ENCODE measurements at regions not wholly inside any gene's neighbourhood (a gene's known extent, or its start where the extent isn't known, plus 50 kb on each side); places are given as distances from the start of the nearest gene placed in this dataset.
A peak's percentile ranks its signal among the peaks of the same experiment; 100 is the strongest.

DNA sequence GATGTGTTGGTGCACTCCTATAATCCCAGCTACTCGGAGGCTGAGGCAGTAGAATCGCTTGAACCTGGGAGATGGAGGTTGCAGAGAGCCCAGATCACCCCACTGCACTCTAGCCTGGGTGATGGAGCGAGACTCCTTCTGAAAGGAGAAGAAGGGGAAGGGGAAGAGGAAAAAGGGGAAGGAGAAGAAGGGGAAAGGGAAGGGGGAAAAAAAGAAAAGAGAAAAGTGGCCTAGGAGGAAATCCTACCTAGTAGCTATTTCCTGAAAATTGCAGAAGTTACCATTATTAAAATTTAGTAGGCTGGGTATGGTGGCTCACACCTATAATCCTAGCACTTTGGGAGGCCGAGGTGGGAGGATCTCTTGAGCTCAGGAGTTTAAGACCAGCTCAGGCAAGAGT lies 67.4 kb downstream of the ARRDC3 start:
- TF ChIP-seq, protein P1, sequence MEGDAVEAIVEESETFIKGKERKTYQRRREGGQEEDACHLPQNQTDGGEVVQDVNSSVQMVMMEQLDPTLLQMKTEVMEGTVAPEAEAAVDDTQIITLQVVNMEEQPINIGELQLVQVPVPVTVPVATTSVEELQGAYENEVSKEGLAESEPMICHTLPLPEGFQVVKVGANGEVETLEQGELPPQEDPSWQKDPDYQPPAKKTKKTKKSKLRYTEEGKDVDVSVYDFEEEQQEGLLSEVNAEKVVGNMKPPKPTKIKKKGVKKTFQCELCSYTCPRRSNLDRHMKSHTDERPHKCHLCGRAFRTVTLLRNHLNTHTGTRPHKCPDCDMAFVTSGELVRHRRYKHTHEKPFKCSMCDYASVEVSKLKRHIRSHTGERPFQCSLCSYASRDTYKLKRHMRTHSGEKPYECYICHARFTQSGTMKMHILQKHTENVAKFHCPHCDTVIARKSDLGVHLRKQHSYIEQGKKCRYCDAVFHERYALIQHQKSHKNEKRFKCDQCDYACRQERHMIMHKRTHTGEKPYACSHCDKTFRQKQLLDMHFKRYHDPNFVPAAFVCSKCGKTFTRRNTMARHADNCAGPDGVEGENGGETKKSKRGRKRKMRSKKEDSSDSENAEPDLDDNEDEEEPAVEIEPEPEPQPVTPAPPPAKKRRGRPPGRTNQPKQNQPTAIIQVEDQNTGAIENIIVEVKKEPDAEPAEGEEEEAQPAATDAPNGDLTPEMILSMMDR (IDR thresholded peaks at IDR 0.05; ENCODE audit: control extremely low read depth, extremely low read depth) = no peak
- Histone ChIP-seq H3K9ac (ENCODE audit: insufficient read depth in 1 of 2, low read length in 2 of 2) (no peak overlapping the region), H3K36me3 (ENCODE audit: control insufficient read depth in 4 of 4, insufficient read depth in 4 of 4, low read length in 4 of 4) (no peaks in the 10 kb centered on the region), H3K27me3 (ENCODE audit: control insufficient read depth in 3 of 3, insufficient read depth in 3 of 3, low read length in 2 of 3) (no peaks in the 10 kb centered on the region), H3K27ac (ENCODE audit: low read depth in 1 of 2, low read length in 1 of 2) (no peak overlapping the region), H3K9me3 (ENCODE audit: control insufficient read depth in 4 of 4, insufficient read depth in 3 of 4, low read length in 3 of 4) (no peaks in the 10 kb centered on the region), H3K4me3 (no peak overlapping the region), H3K4me1 (ENCODE audit: control insufficient read depth in 5 of 5, insufficient read depth in 5 of 5, low read length in 5 of 5) (peaks cover 6 to 22% (median 14%) of the 10 kb centered on the region in 5 donors)
- ATAC-seq (ENCODE audit: insufficient read depth, low FRiP score) (no peak), DNase-seq (no peak)
- WGBS, 2 donors = 82 to 87% methylated on average over 4 of the region's 4 CpGs

DNA sequence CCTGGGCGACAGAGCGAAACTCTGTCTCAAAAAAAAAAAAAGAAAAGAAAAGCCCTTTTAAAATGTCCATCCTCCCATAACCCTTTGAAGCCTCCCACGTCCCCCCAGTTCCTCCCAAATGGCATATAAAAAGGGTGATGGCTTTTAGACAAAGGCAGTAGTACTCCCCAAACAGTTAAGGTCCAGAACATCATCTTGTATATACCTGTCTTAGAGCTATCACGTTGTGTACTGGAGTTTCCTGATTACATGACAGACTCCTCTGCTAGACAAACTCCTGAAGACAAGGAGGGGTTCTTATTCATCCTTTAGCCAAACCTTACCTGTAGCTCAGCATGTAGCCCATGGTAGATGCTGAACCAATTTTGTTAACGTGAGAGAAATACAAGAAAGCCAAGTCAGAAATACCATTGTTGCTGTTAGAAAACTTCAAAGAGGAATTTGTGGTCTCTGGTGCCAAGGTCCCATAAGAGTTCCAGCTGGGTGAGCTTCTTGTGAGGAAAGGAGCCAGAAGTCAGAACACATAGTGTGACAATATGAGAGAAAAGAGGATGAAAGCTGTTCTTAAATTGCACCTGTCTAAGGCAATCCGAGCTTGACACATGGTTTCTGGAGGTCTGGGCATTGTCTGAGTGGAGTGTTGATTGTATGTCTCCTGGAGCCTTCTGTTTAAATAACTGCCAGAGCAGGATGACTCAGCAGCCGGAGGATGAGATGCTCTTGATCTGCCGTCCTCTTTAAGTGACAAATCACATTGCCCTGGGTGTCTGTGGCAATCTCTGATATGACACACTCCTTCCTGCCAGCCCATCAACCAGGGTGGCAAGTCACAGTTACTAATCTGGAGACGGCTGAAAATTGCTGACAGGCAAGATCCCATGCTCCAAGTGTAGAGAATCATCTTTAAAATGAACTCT lies 69.1 kb downstream of the ARRDC3 start:
- peak overlapping the region; percentile 66 to 89 for H3K27ac ChIP-seq (ENCODE audit: low read depth in 1 of 2, low read length in 1 of 2)
- H3K27me3 ChIP-seq (ENCODE audit: control insufficient read depth in 3 of 3, insufficient read depth in 3 of 3, low read length in 2 of 3) = no peaks in the 10 kb centered on the region
- ATAC-seq (ENCODE audit: insufficient read depth, low FRiP score) (peak; percentile 49), DNase-seq (peak; percentile 16 to 47 (median 26))
- no peaks in the 10 kb centered on the region for H3K9me3 ChIP-seq (ENCODE audit: control insufficient read depth in 4 of 4, insufficient read depth in 3 of 4, low read length in 3 of 4)
- H3K9ac ChIP-seq (ENCODE audit: insufficient read depth in 1 of 2, low read length in 2 of 2) = no peak overlapping the region
- no peaks in the 10 kb centered on the region for H3K36me3 ChIP-seq (ENCODE audit: control insufficient read depth in 4 of 4, insufficient read depth in 4 of 4, low read length in 4 of 4)
- H3K4me1 ChIP-seq (ENCODE audit: control insufficient read depth in 5 of 5, insufficient read depth in 5 of 5, low read length in 5 of 5) = peaks cover 6 to 22% (median 17%) of the 10 kb centered on the region in 5 donors
- TF ChIP-seq, protein P1 (IDR thresholded peaks at IDR 0.05; ENCODE audit: control extremely low read depth, extremely low read depth) = no peak
- WGBS, 2 donors = 36 to 38% methylated on average over 9 of the region's 9 CpGs
- H3K4me3 ChIP-seq = no peak overlapping the region

DNA sequence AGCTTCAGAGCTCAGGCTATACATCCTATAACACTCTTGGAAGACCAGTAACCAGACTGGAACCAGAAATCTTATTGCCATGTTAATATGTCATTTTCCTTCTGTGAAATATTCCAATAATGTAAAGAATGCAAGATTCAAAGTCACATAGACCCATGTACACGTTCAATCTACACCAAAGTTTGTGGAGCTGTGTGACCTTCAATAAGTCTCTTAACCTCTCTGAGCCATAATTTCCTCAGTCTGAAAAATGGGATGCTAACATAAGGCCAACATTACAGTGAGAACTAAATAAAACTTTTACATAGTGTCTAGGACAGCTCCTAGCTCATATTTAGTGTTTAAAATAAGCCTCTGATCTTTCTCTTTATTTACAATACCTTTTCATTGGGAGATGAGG lies 70.4 kb downstream of the ARRDC3 start:
- Histone ChIP-seq H3K4me3 (no peak overlapping the region), H3K36me3 (ENCODE audit: control insufficient read depth in 4 of 4, insufficient read depth in 4 of 4, low read length in 4 of 4) (no peaks in the 10 kb centered on the region), H3K9ac (ENCODE audit: insufficient read depth in 1 of 2, low read length in 2 of 2) (no peak overlapping the region), H3K27me3 (ENCODE audit: control insufficient read depth in 3 of 3, insufficient read depth in 3 of 3, low read length in 2 of 3) (no peaks in the 10 kb centered on the region), H3K9me3 (ENCODE audit: control insufficient read depth in 4 of 4, insufficient read depth in 3 of 4, low read length in 3 of 4) (no peaks in the 10 kb centered on the region), H3K4me1 (ENCODE audit: control insufficient read depth in 5 of 5, insufficient read depth in 5 of 5, low read length in 5 of 5) (peaks cover 6 to 22% (median 17%) of the 10 kb centered on the region in 5 donors), H3K27ac (ENCODE audit: low read depth in 1 of 2, low read length in 1 of 2) (peak overlapping the region in 1 of 2 donors; percentile 68)
- ATAC-seq (ENCODE audit: insufficient read depth, low FRiP score) = no peak
- 60 to 74% methylated on average over 1 of the region's 1 CpG for WGBS, 2 donors
- no peak for DNase-seq
- TF ChIP-seq, protein P1 (IDR thresholded peaks at IDR 0.05; ENCODE audit: control extremely low read depth, extremely low read depth) = no peak
